Medulla oblongata (tissue), 1 donor: ENCODE measurements at regions not wholly inside any gene's neighbourhood (a gene's known extent, or its start where the extent isn't known, plus 50 kb on each side); places are given as distances from the start of the nearest gene placed in this dataset.
"Not testable (repeated sequence)": the region's sequence is repeated elsewhere in the genome, so short reads cannot be mapped to it uniquely, and the experiment has no call there.

ENCODE experiments used
- DNase-seq: peaks from one replicate; pipeline ENCODE4 v3.0.0-alpha.2; 2015; ENCODE audit errors: extremely low spot score

- no peak for DNase-seq
Observed at GRCh38 chr2:117199511-117199910, 615.0 kb upstream of the DDX18 start.

GRCh38 chr2:117212562-117212961 lies 601.9 kb upstream of the DDX18 start:
- no peak for DNase-seq

GRCh38 chr2:117217145-117217544 lies 597.3 kb upstream of the DDX18 start:
- no peak for DNase-seq

GRCh38 chr2:117222809-117223208 lies 591.7 kb upstream of the DDX18 start:
- DNase-seq, result no peak

GRCh38 chr2:117232305-117232704 lies 582.2 kb upstream of the DDX18 start:
- no peak for DNase-seq

GRCh38 chr2:117257362-117257761 lies 557.1 kb upstream of the DDX18 start:
- no peak for DNase-seq

GRCh38 chr2:117269574-117269973 lies 544.9 kb upstream of the DDX18 start:
- DNase-seq, result no peak

- DNase-seq, result no peak
Observed at GRCh38 chr2:117271631-117272030, 542.9 kb upstream of the DDX18 start.

GRCh38 chr2:117273009-117273671 lies 541.4 kb upstream of the DDX18 start:
- no peak for DNase-seq

- DNase-seq, result no peak
Observed at GRCh38 chr2:117293012-117293411, 521.5 kb upstream of the DDX18 start.

GRCh38 chr2:117299451-117299850 lies 515.0 kb upstream of the DDX18 start:
- DNase-seq, result no peak

GRCh38 chr2:117308861-117309770 lies 505.4 kb upstream of the DDX18 start:
- no peak for DNase-seq

- no peak for DNase-seq
Observed at GRCh38 chr2:117321816-117322215, 492.7 kb upstream of the DDX18 start.

- no peak for DNase-seq
Observed at GRCh38 chr2:117323331-117323730, 491.2 kb upstream of the DDX18 start.

GRCh38 chr2:117330641-117331040 lies 483.9 kb upstream of the DDX18 start:
- DNase-seq, result no peak

- DNase-seq, result no peak
Observed at GRCh38 chr2:117335967-117336366, 478.5 kb upstream of the DDX18 start.

- DNase-seq, result no peak
Observed at GRCh38 chr2:117336496-117336895, 478.0 kb upstream of the DDX18 start.

- not testable (repeated sequence) for DNase-seq
Observed at GRCh38 chr2:117337981-117338380, 476.5 kb upstream of the DDX18 start.

GRCh38 chr2:117339980-117340379 lies 474.5 kb upstream of the DDX18 start:
- no peak for DNase-seq

- DNase-seq, result no peak
Observed at GRCh38 chr2:117341690-117342089, 472.8 kb upstream of the DDX18 start.

GRCh38 chr2:117342415-117342814 lies 472.1 kb upstream of the DDX18 start:
- no peak for DNase-seq

- no peak for DNase-seq
Observed at GRCh38 chr2:117349687-117350086, 464.8 kb upstream of the DDX18 start.

- no peak for DNase-seq
Observed at GRCh38 chr2:117351396-117351795, 463.1 kb upstream of the DDX18 start.
